ENCODE measurements at regions not wholly inside any gene's neighbourhood (a gene's known extent, or its start where the extent isn't known, plus 50 kb on each side); places are given as distances from the start of the nearest gene placed in this dataset.

DNA sequence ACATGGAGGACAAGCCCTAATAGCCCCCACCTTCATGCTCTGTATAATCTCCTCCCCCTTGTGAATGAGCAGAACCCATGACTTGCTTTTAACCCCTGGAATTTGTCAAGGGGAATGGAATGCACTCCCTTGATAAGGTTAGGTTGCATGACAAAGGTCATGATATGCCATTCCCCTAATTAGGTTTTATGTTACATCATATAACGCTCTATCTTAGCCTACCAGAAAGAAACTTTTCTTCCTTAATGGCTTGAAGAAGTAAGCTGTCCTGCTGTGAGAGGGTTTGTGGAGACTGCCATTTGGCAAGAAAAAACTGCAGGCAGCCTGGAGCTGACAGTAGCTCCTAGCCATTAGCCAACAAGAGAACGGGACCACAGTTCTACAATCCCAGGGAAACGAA lies 399.8 kb upstream of the MAD2L1 start:
- no peak for DNase-seq (ENCODE audit: low read depth)
- no peak overlapping the region for H3K4me3 ChIP-seq (ENCODE audit: low read depth, low read length)

DNA sequence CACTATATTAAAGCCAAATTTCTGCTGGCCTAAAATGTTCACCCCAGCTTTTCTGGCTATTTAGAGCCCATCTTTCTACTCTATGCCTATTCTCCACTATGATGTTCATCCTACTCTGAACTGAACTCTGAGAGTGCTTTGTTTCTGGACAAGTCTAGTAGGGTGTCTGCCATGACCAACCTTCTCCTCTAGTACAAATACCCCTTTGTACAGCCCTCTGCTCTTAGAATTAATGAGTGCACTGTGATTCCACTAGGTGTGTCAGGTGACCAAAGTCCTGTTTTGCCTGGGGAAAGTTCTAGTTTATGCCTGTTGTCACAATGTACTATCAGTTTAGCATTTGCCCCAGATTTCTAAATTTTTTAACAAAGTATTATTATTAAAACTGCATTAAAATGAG lies 388.1 kb upstream of the MAD2L1 start:
- H3K4me3 ChIP-seq (ENCODE audit: low read depth, low read length), result no peak overlapping the region
- TF ChIP-seq CTCF (IDR thresholded peaks at IDR 0.05; ENCODE audit: low read depth, low read length) (no peak), MYC (IDR thresholded peaks at IDR 0.05; ENCODE audit: low read depth, low read length) (no peak), POLR2A (IDR thresholded peaks at IDR 0.05; ENCODE audit: extremely low read depth, insufficient read length) (no peak)
- TF ChIP-seq, protein P1, sequence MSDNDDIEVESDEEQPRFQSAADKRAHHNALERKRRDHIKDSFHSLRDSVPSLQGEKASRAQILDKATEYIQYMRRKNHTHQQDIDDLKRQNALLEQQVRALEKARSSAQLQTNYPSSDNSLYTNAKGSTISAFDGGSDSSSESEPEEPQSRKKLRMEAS (IDR thresholded peaks at IDR 0.05; ENCODE audit: low read depth, low read length), result no peak
- no peak for DNase-seq (ENCODE audit: low read depth)

More for the DNA sequence above, 399.8 kb upstream of the MAD2L1 start:
- TF ChIP-seq, protein P1 (IDR thresholded peaks at IDR 0.05; ENCODE audit: low read depth, low read length), result no peak
- TF ChIP-seq POLR2A (IDR thresholded peaks at IDR 0.05; ENCODE audit: extremely low read depth, insufficient read length), result no peak
- no peak for TF ChIP-seq MYC (IDR thresholded peaks at IDR 0.05; ENCODE audit: low read depth, low read length)
- TF ChIP-seq CTCF (IDR thresholded peaks at IDR 0.05; ENCODE audit: low read depth, low read length), result no peak

DNA sequence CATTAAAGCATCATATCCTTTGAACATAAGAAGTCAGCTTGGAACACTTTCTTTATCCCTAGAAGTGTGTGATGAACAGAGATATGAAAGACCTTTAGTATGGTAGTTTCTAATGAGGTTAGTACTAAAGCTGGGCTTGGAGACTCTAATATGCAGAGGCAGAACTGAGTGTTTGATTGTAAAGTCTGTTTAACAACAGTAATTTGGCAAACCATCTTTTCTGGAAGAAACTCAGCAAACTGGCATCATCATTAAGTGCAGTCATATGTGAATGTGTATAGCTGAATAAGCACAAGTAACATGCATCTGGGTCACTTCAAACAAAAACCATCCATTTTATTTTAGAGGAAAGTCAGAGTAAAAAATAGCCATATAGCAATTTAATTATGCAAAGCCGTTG lies 385.9 kb upstream of the MAD2L1 start:
- DNase-seq (ENCODE audit: low read depth), result no peak
- no peak for TF ChIP-seq CTCF (IDR thresholded peaks at IDR 0.05; ENCODE audit: low read depth, low read length)
- no peak for TF ChIP-seq POLR2A (IDR thresholded peaks at IDR 0.05; ENCODE audit: extremely low read depth, insufficient read length)
- TF ChIP-seq, protein P1 (IDR thresholded peaks at IDR 0.05; ENCODE audit: low read depth, low read length), result no peak
- TF ChIP-seq MYC (IDR thresholded peaks at IDR 0.05; ENCODE audit: low read depth, low read length), result no peak
- no peak overlapping the region for H3K4me3 ChIP-seq (ENCODE audit: low read depth, low read length)

- TF ChIP-seq, protein P1 (IDR thresholded peaks at IDR 0.05; ENCODE audit: low read depth, low read length), result no peak
- TF ChIP-seq POLR2A (IDR thresholded peaks at IDR 0.05; ENCODE audit: extremely low read depth, insufficient read length) (no peak), CTCF (IDR thresholded peaks at IDR 0.05; ENCODE audit: low read depth, low read length) (no peak), MYC (IDR thresholded peaks at IDR 0.05; ENCODE audit: low read depth, low read length) (no peak)
- DNase-seq (ENCODE audit: low read depth), result no peak
- H3K4me3 ChIP-seq (ENCODE audit: low read depth, low read length), result no peak overlapping the region
Measured at GRCh38 chr4:120452001-120452400, 385.4 kb upstream of the MAD2L1 start.

DNA sequence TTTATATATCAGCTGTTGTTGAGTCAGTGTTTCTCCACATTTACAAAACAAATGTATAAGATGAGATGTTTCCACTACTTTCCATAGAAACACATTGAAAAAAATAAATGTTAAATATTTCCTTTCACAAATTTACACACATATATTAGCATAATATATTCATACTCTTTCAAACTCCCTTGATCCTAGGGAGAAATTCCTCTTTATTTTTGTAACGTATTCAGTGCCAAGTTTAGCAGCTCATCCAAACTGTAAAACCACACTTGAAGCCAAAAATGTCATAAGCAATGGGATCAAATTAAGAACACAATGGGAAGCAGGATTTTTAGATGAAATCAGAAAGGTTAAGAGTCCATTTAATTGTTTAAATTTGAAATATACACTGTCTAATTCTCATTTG lies 381.1 kb upstream of the MAD2L1 start:
- no peak overlapping the region for H3K4me3 ChIP-seq (ENCODE audit: low read depth, low read length)
- TF ChIP-seq MYC (IDR thresholded peaks at IDR 0.05; ENCODE audit: low read depth, low read length) (no peak), CTCF (IDR thresholded peaks at IDR 0.05; ENCODE audit: low read depth, low read length) (no peak), POLR2A (IDR thresholded peaks at IDR 0.05; ENCODE audit: extremely low read depth, insufficient read length) (no peak)
- TF ChIP-seq, protein P1 (IDR thresholded peaks at IDR 0.05; ENCODE audit: low read depth, low read length), result no peak

More for the DNA sequence above, 381.1 kb upstream of the MAD2L1 start:
- DNase-seq (ENCODE audit: low read depth), result no peak
